22Rv1 (cell line): ENCODE measurements at regions not wholly inside any gene's neighbourhood (a gene's known extent, or its start where the extent isn't known, plus 50 kb on each side); places are given as distances from the start of the nearest gene placed in this dataset.

Source experiments
- ZFX ChIP-seq: fragments of 450-650 bp; IDR thresholded peaks from 2 replicates; pipeline ENCODE4 v1.6.1; 2017; ENCODE audit warnings: antibody characterized with exemption, borderline replicate concordance
- TF ChIP-seq, protein P1 (sequence below): fragments of 450-650 bp; IDR thresholded peaks from 2 replicates; pipeline ENCODE4 v1.5.1; 2017; ENCODE audit warnings: mild to moderate bottlenecking

DNA sequence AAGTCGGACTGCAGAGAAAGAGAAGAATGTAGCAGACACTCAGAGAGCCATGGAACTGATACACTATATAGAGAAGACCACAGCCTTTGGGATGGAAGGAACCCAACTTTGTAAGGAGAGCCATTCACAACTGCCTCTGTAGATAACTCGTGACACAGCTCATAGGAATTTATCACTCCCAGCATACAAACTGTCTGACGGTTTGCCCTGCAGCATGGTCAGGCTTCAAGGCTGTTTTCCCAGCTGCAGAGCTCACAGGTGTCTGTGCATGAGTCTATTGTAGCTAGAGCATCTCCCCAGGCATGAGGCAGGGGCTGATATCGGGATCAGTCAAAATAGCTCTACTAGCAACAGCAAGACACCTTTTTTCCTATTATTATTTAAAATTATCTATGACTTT, 130.5 kb upstream of the DTNBP1 start:
- TF ChIP-seq, protein P1, sequence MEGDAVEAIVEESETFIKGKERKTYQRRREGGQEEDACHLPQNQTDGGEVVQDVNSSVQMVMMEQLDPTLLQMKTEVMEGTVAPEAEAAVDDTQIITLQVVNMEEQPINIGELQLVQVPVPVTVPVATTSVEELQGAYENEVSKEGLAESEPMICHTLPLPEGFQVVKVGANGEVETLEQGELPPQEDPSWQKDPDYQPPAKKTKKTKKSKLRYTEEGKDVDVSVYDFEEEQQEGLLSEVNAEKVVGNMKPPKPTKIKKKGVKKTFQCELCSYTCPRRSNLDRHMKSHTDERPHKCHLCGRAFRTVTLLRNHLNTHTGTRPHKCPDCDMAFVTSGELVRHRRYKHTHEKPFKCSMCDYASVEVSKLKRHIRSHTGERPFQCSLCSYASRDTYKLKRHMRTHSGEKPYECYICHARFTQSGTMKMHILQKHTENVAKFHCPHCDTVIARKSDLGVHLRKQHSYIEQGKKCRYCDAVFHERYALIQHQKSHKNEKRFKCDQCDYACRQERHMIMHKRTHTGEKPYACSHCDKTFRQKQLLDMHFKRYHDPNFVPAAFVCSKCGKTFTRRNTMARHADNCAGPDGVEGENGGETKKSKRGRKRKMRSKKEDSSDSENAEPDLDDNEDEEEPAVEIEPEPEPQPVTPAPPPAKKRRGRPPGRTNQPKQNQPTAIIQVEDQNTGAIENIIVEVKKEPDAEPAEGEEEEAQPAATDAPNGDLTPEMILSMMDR, result no peak
- TF ChIP-seq ZFX, result no peak
